Left ventricle myocardium inferior (tissue), 1 donor: ENCODE measurements at regions not wholly inside any gene's neighbourhood (a gene's known extent, or its start where the extent isn't known, plus 50 kb on each side); places are given as distances from the start of the nearest gene placed in this dataset.
"Not testable (repeated sequence)": the region's sequence is repeated elsewhere in the genome, so short reads cannot be mapped to it uniquely, and the experiment has no call there.

Source experiments
- DNase-seq: peaks from one replicate; pipeline ENCODE4 v3.0.0-alpha.2; 2020
- H3K27ac ChIP-seq: fragments of 200-600 bp; replicated peaks from 2 replicates; pipeline ENCODE4 v1.8.0; 2021
- H3K27me3 ChIP-seq: fragments of 200-600 bp; 2 replicates; pipeline ENCODE4 v1.8.0; 2021; ENCODE audit warnings: low read depth
- H3K36me3 ChIP-seq: fragments of 200-600 bp; 2 replicates; pipeline ENCODE4 v1.8.0; 2021
- H3K4me1 ChIP-seq: fragments of 200-600 bp; 2 replicates; pipeline ENCODE4 v1.8.0; 2021
- H3K4me3 ChIP-seq: fragments of 200-600 bp; 2 replicates; pipeline ENCODE4 v1.8.0; 2021; ENCODE audit warnings: mild to moderate bottlenecking, moderate library complexity
- H3K9me3 ChIP-seq: fragments of 200-600 bp; replicated peaks from 2 replicates; pipeline ENCODE4 v1.8.0; 2021
- intact Hi-C: fragments of 100-400 bp; cut with micrococcal nuclease; formaldehyde crosslinking; loops from one replicate; pipeline ENCODE4 v1.11.0; 2022
- TF ChIP-seq, protein P1 (sequence below): fragments of 200-600 bp; IDR thresholded peaks from 2 replicates; pipeline ENCODE4 v1.8.0; 2021; ENCODE audit warnings: antibody characterized with exemption, mild to moderate bottlenecking, borderline replicate concordance
- donor health status: DM: no; HTN: yes; CAD: no; lungs with severe emphysema.

DNA sequence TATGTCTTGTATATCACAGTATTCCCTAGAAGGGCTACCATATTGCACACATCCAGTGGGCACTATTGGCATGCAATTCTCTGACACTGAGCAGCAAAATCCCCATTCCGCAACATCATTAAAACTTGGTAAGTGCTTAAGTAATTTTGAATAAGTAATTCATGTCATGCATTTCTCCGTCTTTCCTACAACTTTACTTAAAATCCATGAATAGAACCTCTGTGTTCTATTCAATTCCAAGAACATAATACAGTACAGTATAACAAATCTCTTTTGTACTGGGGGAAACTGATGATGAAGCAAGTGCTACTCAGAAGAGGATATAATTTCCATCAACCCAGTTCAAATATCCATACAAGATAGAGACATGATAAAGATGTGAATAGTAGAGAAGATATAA lies 80.9 kb upstream of the SEMA3C start:
- TF ChIP-seq, protein P1, sequence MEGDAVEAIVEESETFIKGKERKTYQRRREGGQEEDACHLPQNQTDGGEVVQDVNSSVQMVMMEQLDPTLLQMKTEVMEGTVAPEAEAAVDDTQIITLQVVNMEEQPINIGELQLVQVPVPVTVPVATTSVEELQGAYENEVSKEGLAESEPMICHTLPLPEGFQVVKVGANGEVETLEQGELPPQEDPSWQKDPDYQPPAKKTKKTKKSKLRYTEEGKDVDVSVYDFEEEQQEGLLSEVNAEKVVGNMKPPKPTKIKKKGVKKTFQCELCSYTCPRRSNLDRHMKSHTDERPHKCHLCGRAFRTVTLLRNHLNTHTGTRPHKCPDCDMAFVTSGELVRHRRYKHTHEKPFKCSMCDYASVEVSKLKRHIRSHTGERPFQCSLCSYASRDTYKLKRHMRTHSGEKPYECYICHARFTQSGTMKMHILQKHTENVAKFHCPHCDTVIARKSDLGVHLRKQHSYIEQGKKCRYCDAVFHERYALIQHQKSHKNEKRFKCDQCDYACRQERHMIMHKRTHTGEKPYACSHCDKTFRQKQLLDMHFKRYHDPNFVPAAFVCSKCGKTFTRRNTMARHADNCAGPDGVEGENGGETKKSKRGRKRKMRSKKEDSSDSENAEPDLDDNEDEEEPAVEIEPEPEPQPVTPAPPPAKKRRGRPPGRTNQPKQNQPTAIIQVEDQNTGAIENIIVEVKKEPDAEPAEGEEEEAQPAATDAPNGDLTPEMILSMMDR: no peak
- Histone ChIP-seq H3K4me3 (no peak overlapping the region), H3K4me1 (no peaks in the 10 kb centered on the region), H3K9me3 (no peaks in the 10 kb centered on the region), H3K27me3 (no peaks in the 10 kb centered on the region), H3K27ac (no peak overlapping the region), H3K36me3 (no peaks in the 10 kb centered on the region)
- intact Hi-C loops: no loop called here
- no peak for DNase-seq

DNA sequence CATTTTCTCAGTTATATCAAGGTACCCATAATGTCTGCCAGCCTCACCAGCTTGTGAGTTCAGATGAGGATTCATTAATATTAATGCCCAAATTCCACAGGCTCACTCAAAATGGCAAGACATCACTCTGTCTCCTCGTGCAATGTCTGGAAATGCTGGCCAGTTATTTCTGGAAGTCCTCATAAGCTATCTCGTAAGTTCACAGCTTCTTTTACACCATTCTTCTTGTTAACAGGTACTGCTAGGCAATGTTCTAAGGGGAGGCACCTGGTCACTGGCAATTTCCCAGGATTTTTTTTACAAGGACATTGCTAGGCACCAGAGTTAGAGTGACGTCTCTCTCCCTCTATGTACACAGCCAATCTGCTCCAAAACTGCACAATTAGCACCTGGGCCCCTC lies 80.2 kb upstream of the SEMA3C start:
- DNase-seq: no peak
- no peaks in the 10 kb centered on the region for H3K9me3 ChIP-seq
- no peaks in the 10 kb centered on the region for H3K4me1 ChIP-seq
- TF ChIP-seq, protein P1: no peak
- no peaks in the 10 kb centered on the region for H3K36me3 ChIP-seq
- no peak overlapping the region for H3K4me3 ChIP-seq
- intact Hi-C loops: no loop called here
- no peaks in the 10 kb centered on the region for H3K27me3 ChIP-seq
- H3K27ac ChIP-seq: no peak overlapping the region

DNA sequence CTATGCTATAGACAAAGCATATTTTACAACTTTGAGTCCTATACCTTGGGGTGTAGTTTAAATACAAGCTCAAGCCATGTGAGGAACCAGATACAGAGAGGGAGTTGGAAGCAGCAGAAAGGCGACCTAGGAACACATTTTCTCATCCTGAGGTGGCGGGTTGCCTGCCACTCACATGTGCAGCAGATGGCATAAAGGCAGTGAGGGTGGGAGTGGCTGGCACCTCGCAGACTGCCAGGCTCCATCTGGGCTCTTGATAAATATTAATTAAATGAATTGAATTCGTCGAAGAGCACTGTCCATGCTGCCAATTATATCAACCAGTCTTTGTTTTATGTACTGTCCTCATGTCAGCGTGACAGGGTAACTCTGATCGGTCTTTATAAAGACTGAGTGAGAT lies 79.0 kb upstream of the SEMA3C start:
- TF ChIP-seq, protein P1: no peak
- intact Hi-C loops: no loop called here
- H3K9me3 ChIP-seq: no peaks in the 10 kb centered on the region
- no peaks in the 10 kb centered on the region for H3K4me1 ChIP-seq
- no peaks in the 10 kb centered on the region for H3K27me3 ChIP-seq
- H3K27ac ChIP-seq: no peak overlapping the region
- no peak overlapping the region for H3K4me3 ChIP-seq
- no peak for DNase-seq
- no peaks in the 10 kb centered on the region for H3K36me3 ChIP-seq

DNA sequence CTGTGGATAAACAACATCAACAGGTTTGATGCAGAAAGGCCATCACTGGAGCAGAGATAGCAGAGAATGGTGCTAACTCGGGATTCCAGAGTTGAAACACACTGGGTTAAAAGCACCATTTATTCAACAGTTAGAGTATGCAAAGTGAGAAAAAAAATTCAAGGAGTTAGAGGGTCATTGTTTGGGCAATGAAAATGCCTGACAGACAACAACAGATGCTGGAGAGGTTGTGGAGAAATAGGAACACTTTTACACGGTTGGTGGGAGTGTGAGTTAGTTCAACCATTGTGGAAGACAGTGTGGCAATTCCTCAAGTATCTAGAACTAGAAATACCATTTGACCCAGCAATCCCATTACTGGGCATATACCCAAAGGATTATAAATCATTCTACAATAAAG lies 77.4 kb upstream of the SEMA3C start:
- H3K36me3 ChIP-seq, H3K9me3 ChIP-seq, H3K27ac ChIP-seq, H3K4me1 ChIP-seq, DNase-seq, H3K4me3 ChIP-seq, H3K27me3 ChIP-seq, intact Hi-C loops: not testable (repeated sequence)

DNA sequence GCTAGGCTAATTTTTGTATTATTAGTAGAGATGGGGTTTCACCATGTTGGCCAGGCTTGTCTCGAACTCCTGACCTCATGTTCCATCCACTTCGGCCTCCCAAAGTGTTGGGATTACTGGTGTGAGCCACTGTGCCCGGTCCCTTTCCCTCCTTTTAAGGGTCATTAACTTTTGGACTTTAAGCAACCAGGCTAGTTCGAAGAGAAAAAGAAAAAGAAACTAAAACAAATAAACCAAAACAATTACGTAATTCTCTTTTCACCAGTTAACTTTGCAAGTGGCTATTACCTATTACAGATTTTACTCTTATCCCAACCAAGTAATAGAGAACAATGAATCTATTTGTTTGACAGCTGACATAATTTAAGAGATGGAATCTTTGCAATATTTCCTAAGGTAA lies 72.8 kb upstream of the SEMA3C start:
- no peaks in the 10 kb centered on the region for H3K36me3 ChIP-seq
- DNase-seq: no peak
- intact Hi-C loops: no loop called here
- no peaks in the 10 kb centered on the region for H3K9me3 ChIP-seq
- H3K4me3 ChIP-seq: no peak overlapping the region
- no peak overlapping the region for H3K27ac ChIP-seq
- TF ChIP-seq, protein P1: no peak
- H3K4me1 ChIP-seq: no peaks in the 10 kb centered on the region
- H3K27me3 ChIP-seq: no peaks in the 10 kb centered on the region

DNA sequence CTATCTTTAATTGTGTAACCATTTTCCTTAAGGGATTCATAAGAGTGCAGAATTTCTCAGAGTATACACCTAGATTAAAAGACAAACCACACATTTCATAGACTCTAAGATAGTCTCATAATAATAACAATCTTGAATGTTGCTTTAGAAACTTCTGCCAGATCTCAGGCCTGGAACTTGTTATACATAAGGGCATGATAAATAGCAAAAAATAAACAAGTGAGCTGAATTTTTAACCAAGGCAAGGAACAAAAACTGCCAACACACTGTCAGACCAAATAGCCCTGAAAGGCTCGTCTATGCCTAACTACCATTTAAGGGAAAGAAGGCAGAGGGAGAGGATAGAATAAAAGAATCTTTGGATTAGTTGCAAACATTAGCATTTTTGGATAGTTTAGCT lies 65.8 kb upstream of the SEMA3C start:
- Histone ChIP-seq H3K36me3 (no peaks in the 10 kb centered on the region), H3K9me3 (peaks cover 6% of the 10 kb centered on the region), H3K4me1 (no peaks in the 10 kb centered on the region), H3K27me3 (no peaks in the 10 kb centered on the region), H3K27ac (no peak overlapping the region), H3K4me3 (no peak overlapping the region)
- TF ChIP-seq, protein P1: no peak
- no peak for DNase-seq
- intact Hi-C loops: no loop called here
